PC-3 (cell line): ENCODE measurements at regions not wholly inside any gene's neighbourhood (a gene's known extent, or its start where the extent isn't known, plus 50 kb on each side); places are given as distances from the start of the nearest gene placed in this dataset.

Source experiments
- CTCF ChIP-seq: fragments of 300-600 bp; sonication (generic); conservative IDR thresholded peaks from 2 replicates; pipeline ENCODE4 v1.5.1; 2017; ENCODE audit warnings: antibody characterized with exemption, low read depth, mild to moderate bottlenecking, low read length
- EZH2 ChIP-seq: fragments of 300-600 bp; sonication (generic); IDR thresholded peaks from one replicate; pipeline ENCODE4 v1.6.1; 2017; ENCODE audit warnings: antibody characterized with exemption, mild to moderate bottlenecking, low read length; ENCODE audit not compliant: unreplicated experiment
- EZH2phosphoT487 ChIP-seq: fragments of 300-600 bp; sonication (generic); IDR thresholded peaks from 2 replicates; pipeline ENCODE4 v1.6.1; 2018; ENCODE audit warnings: mild to moderate bottlenecking, antibody characterized with exemption, low read length, borderline replicate concordance

- TF ChIP-seq CTCF (no peak), EZH2phosphoT487 (no peak), EZH2 (no peak)
These were observed 396.5 kb upstream of the SEMA3D start for GRCh38 chr7:85583131-85583953.
